NT2/D1 (cell line): ENCODE measurements at regions not wholly inside any gene's neighbourhood (a gene's known extent, or its start where the extent isn't known, plus 50 kb on each side); places are given as distances from the start of the nearest gene placed in this dataset.

Experiments
- DNase-seq: peaks from one replicate; pipeline ENCODE4 v3.0.0-alpha.2; 2011; ENCODE audit warnings: low read depth, low spot score
- H3K27me3 ChIP-seq: 2 replicates; pipeline ENCODE4 v1.6.0; 2011; ENCODE audit warnings: mild to moderate bottlenecking; ENCODE audit not compliant: insufficient read length, insufficient read depth
- H3K36me3 ChIP-seq: 2 replicates; pipeline ENCODE4 v1.6.1; 2011; ENCODE audit warnings: mild to moderate bottlenecking, low read length, mixed read lengths; ENCODE audit not compliant: insufficient read depth, insufficient read length
- H3K4me1 ChIP-seq: 2 replicates; pipeline ENCODE4 v1.5.1; 2011; ENCODE audit not compliant: insufficient read depth, insufficient read length
- H3K4me3 ChIP-seq: 2 replicates; pipeline ENCODE4 v1.5.1; 2011; ENCODE audit warnings: low read depth; ENCODE audit not compliant: insufficient read length
- H3K9ac ChIP-seq: 2 replicates; pipeline ENCODE4 v1.6.0; 2011; ENCODE audit warnings: low read depth; ENCODE audit not compliant: insufficient read length
- H3K9me3 ChIP-seq: 2 replicates; pipeline ENCODE4 v1.5.1; 2011; ENCODE audit warnings: mild to moderate bottlenecking, low read length; ENCODE audit not compliant: insufficient read depth
- SUZ12 ChIP-seq: IDR thresholded peaks from 2 replicates; pipeline ENCODE4 v1.6.1; 2011; ENCODE audit not compliant: insufficient read length, insufficient read depth; ENCODE audit errors: extremely low read depth
- YY1 ChIP-seq: IDR thresholded peaks from 2 replicates; pipeline ENCODE4 v1.6.1; 2011; ENCODE audit not compliant: insufficient read length, insufficient read depth
- ZNF274 ChIP-seq: IDR thresholded peaks from 2 replicates; pipeline ENCODE4 v1.6.1; 2011; ENCODE audit warnings: mild to moderate bottlenecking, low read depth, low read length

GRCh38 chr5:54754878-54755277 is 230.5 kb downstream of the ESM1 start:
- no peak for DNase-seq
- H3K9ac ChIP-seq, result no peak overlapping the region
- TF ChIP-seq YY1, result no peak
- no peak for TF ChIP-seq SUZ12
- TF ChIP-seq ZNF274, result no peak

GRCh38 chr5:54754420-54754819 is 231.0 kb downstream of the ESM1 start:
- Histone ChIP-seq H3K9ac (no peak overlapping the region), H3K4me3 (no peak overlapping the region), H3K27me3 (no peaks in the 10 kb centered on the region), H3K36me3 (no peaks in the 10 kb centered on the region), H3K4me1 (no peaks in the 10 kb centered on the region), H3K9me3 (peaks cover 7% of the 10 kb centered on the region; the same call in 1 of the 2 replicates)
- TF ChIP-seq YY1 (no peak), SUZ12 (no peak)
- DNase-seq, result no peak

More at GRCh38 chr5:54754878-54755277, 230.5 kb downstream of the ESM1 start:
- H3K4me3 ChIP-seq, result no peak overlapping the region
- H3K4me1 ChIP-seq, result no peaks in the 10 kb centered on the region
- H3K9me3 ChIP-seq, result peaks cover 7% of the 10 kb centered on the region; the same call in 1 of the 2 replicates
- no peaks in the 10 kb centered on the region for H3K27me3 ChIP-seq
- no peaks in the 10 kb centered on the region for H3K36me3 ChIP-seq

GRCh38 chr5:54753753-54754152 is 231.6 kb downstream of the ESM1 start:
- Histone ChIP-seq H3K9me3 (peaks cover 7% of the 10 kb centered on the region; the same call in 1 of the 2 replicates), H3K9ac (no peak overlapping the region), H3K4me3 (no peak overlapping the region), H3K27me3 (no peaks in the 10 kb centered on the region), H3K4me1 (no peaks in the 10 kb centered on the region), H3K36me3 (no peaks in the 10 kb centered on the region)
- DNase-seq, result no peak
- TF ChIP-seq SUZ12, result no peak
- no peak for TF ChIP-seq ZNF274
- TF ChIP-seq YY1, result no peak

GRCh38 chr5:54753034-54753433 is 232.4 kb downstream of the ESM1 start:
- no peak for DNase-seq
- Histone ChIP-seq H3K4me1 (no peaks in the 10 kb centered on the region), H3K36me3 (no peaks in the 10 kb centered on the region), H3K9me3 (peaks cover 7% of the 10 kb centered on the region; the same call in 1 of the 2 replicates), H3K27me3 (no peaks in the 10 kb centered on the region), H3K9ac (no peak overlapping the region), H3K4me3 (no peak overlapping the region)
- TF ChIP-seq YY1 (no peak), SUZ12 (no peak), ZNF274 (no peak)

- Histone ChIP-seq H3K4me3 (no peak overlapping the region), H3K9me3 (peaks cover 7% of the 10 kb centered on the region; the same call in 1 of the 2 replicates), H3K27me3 (no peaks in the 10 kb centered on the region), H3K9ac (no peak overlapping the region), H3K36me3 (no peaks in the 10 kb centered on the region), H3K4me1 (peaks cover 6% of the 10 kb centered on the region)
- TF ChIP-seq YY1 (no peak), SUZ12 (no peak), ZNF274 (no peak)
- no peak for DNase-seq
These were observed 231.0 kb downstream of the SNX18 start for GRCh38 chr5:54748527-54748926.

- peaks cover 6% of the 10 kb centered on the region for H3K4me1 ChIP-seq
- no peak overlapping the region for H3K4me3 ChIP-seq
- no peaks in the 10 kb centered on the region for H3K36me3 ChIP-seq
- no peak overlapping the region for H3K9ac ChIP-seq
- TF ChIP-seq ZNF274 (no peak), SUZ12 (no peak), YY1 (no peak)
- peaks cover 7% of the 10 kb centered on the region; the same call in 1 of the 2 replicates for H3K9me3 ChIP-seq
- DNase-seq, result no peak
- H3K27me3 ChIP-seq, result no peaks in the 10 kb centered on the region
These were observed 229.3 kb downstream of the SNX18 start for GRCh38 chr5:54746777-54747398.

GRCh38 chr5:54746346-54746745 is 228.8 kb downstream of the SNX18 start:
- TF ChIP-seq YY1 (no peak), ZNF274 (no peak), SUZ12 (no peak)
- H3K36me3 ChIP-seq, result no peaks in the 10 kb centered on the region
- DNase-seq, result no peak
- no peak overlapping the region for H3K9ac ChIP-seq
- no peaks in the 10 kb centered on the region for H3K27me3 ChIP-seq
- H3K9me3 ChIP-seq, result peaks cover 4% of the 10 kb centered on the region; the same call in 1 of the 2 replicates
- H3K4me1 ChIP-seq, result peaks cover 6% of the 10 kb centered on the region
- H3K4me3 ChIP-seq, result no peak overlapping the region
